ENCODE measurements at regions not wholly inside any gene's neighbourhood (a gene's known extent, or its start where the extent isn't known, plus 50 kb on each side); places are given as distances from the start of the nearest gene placed in this dataset.

GRCh38 chr11:88231894-88232482 lies 56.7 kb upstream of the RAB38 start:
- DNase-seq = peak; percentile 34

DNA sequence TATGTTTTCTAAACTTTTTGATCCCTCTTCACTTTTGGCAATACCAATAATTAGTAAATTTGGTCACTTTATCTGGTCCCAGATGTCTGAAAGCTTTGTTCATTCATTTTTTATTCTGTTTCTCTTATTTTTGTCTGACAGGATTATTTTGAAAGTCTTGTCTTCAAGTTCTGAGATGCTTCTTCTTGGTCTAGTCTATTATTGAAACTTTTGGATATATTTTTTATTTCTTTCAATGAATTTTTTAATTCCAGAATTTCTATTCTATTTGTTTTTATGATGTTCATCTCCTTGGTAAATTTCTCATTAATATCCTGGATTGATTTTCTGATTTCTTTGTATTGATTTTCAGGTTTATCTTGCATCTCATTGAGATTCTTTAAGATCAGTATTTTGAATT lies 54.1 kb upstream of the RAB38 start:
- no peak for DNase-seq

All from activated CD4-positive, alpha-beta T cell treated with anti-CD3 and anti-CD28 coated beads for 48 hours (primary cell).